Rectal smooth muscle tissue (tissue), 1 donor: ENCODE measurements at regions not wholly inside any gene's neighbourhood (a gene's known extent, or its start where the extent isn't known, plus 50 kb on each side); places are given as distances from the start of the nearest gene placed in this dataset.

Experiments used
- H3K27ac ChIP-seq: one replicate; pipeline ENCODE4 v1.7.0; 2013; ENCODE audit warnings: low read depth, low read length, inconsistent platforms
- H3K27me3 ChIP-seq: one replicate; pipeline ENCODE4 v1.7.0; 2013; ENCODE audit warnings: low read length; ENCODE audit not compliant: control insufficient read depth, insufficient read depth
- H3K36me3 ChIP-seq: one replicate; pipeline ENCODE4 v1.7.0; 2013; ENCODE audit warnings: low read length; ENCODE audit not compliant: control insufficient read depth, insufficient read depth
- H3K4me1 ChIP-seq: one replicate; pipeline ENCODE4 v1.7.0; 2013; ENCODE audit warnings: low read length; ENCODE audit not compliant: control insufficient read depth, insufficient read depth
- H3K4me3 ChIP-seq: one replicate; pipeline ENCODE4 v1.7.0; 2013; ENCODE audit warnings: low read length
- H3K9ac ChIP-seq: one replicate; pipeline ENCODE4 v1.7.0; 2013; ENCODE audit warnings: low read length

DNA sequence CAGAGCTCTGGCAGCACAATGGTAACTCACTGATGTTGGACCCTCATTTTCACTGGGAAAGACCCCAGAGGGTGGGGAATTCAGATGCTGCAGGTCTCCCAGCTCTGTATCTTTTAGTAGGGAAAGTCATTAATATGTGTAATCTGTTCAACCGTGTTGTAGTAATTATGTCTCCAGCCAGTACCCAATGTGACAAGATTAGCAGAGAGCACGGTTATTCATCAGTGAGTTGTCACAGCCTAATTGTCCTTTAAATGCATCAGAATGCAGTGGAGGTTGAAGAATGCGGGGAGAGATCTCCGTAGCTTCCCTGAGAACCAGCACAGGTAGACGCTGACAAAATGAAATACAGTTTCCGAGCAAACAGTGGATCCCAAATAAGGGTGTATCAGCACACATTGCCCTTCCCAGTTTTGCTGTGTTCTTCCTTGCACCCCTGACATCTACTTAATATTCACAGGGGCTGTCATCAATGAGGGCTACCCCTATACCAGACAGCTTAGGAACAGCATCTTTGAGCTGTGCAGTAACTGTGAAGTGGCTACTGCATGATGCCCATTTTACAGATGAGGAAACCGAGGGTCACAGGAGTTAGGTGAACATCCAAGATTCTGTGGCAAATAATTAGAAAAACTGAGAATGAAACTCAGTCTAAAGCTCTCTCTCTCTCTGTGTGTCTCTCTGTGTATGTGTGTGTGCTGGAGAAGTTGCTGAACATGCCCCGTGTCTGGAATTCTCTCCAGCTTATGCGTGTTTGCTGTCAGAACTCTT is 430.4 kb upstream of the HS6ST1 start:
- H3K4me1 ChIP-seq, result no peaks in the 10 kb centered on the region
- no peaks in the 10 kb centered on the region for H3K36me3 ChIP-seq
- no peak overlapping the region for H3K4me3 ChIP-seq

DNA sequence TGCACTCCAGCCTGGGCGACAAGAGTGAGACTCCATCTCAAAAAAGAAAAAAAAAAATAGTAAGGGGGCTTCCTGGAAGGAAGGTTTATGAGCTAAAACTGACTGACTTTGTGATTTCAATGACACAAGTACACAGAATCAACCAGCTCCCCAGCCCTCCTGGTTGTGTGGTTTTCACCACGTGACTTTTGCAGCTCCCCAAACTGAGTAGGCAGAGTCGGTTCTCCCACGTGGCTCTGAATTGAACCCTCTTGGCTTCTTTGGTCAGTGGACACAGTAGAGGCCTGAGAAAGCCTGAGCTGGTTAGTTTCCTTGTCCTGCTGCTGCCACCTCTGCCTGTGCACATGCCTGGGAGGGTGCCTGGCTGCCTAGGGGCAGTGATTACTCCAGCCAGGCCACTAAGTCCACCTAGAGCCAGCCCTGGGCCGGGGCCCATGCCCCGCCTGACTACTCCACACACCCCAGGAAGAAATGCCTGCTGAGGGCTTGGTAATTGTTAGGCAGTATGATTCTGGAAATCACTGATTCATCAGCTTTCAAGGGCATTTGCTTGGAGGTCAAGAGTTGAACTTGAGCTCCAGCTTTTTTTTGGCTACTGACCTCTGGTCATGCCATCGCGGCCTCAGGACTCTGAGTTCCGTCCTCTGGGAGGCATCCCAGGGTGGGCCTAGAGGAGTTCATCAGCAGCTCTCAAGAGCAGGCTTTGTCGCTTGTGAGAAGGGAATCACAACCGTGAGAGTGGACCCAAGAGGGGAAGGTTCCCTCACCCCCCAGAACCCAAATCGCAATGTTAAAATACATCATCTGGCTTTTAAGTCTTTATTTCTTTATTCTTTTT is 431.9 kb upstream of the HS6ST1 start:
- H3K4me1 ChIP-seq, result no peaks in the 10 kb centered on the region
- H3K4me3 ChIP-seq, result no peak overlapping the region
- H3K27ac ChIP-seq, result no peak overlapping the region
- H3K27me3 ChIP-seq, result no peaks in the 10 kb centered on the region
- no peak overlapping the region for H3K9ac ChIP-seq
- H3K36me3 ChIP-seq, result no peaks in the 10 kb centered on the region

More for the DNA sequence above, 430.4 kb upstream of the HS6ST1 start:
- H3K27me3 ChIP-seq, result no peaks in the 10 kb centered on the region
- H3K9ac ChIP-seq, result no peak overlapping the region
- no peak overlapping the region for H3K27ac ChIP-seq

DNA sequence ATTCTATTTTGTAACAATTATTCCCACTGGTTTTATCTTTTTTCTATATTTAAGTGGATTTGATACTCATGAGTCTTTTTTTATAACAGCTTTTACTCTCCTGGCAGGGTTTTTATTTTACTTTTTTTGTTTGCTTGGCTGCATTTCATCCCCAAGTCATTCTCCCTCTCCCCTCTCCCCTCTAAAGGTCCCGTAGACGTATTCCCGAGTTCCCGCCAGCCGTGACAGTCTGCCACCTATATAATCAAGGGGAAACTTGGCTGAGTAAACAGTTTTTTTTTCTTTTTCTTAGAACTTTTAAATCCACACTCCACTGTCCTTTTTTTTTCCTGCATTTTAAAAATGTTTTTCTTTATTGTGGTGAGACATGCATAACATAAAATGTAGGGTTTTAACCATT is 433.1 kb upstream of the HS6ST1 start:
- H3K27ac ChIP-seq, result no peak overlapping the region

DNA sequence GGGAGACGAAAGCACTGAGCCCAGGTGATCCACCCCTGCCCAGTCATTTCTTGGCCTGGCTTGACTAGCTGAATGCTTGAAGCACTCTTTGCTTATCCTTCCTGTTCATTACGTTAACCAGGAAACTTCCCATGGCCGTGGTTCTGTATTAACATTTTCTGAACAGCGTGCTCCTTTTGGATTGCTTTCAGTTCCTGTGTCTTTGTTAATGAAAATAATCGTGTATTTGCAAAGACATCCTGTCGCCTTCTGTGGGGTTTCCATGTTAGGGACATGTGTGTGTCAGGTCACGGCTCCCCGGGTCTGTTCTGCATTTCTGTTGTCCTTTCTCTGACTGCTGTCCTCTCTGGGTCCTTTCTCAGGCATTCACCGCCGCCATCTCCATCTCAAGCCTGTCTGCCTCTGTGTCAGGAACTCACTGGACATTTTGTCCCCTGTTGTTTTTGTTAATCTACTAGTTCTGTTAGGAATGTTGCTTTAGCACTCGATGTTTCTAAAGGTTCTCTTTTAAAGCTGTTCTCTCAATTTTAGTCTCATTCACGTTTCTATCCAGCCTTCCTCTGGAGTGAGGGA is 434.1 kb upstream of the HS6ST1 start:
- Histone ChIP-seq H3K36me3 (no peaks in the 10 kb centered on the region), H3K27ac (no peak overlapping the region), H3K4me1 (no peaks in the 10 kb centered on the region), H3K27me3 (no peaks in the 10 kb centered on the region), H3K4me3 (no peak overlapping the region), H3K9ac (no peak overlapping the region)

More for the DNA sequence above, 433.1 kb upstream of the HS6ST1 start:
- Histone ChIP-seq H3K4me1 (no peaks in the 10 kb centered on the region), H3K36me3 (no peaks in the 10 kb centered on the region), H3K9ac (no peak overlapping the region), H3K27me3 (no peaks in the 10 kb centered on the region), H3K4me3 (no peak overlapping the region)

DNA sequence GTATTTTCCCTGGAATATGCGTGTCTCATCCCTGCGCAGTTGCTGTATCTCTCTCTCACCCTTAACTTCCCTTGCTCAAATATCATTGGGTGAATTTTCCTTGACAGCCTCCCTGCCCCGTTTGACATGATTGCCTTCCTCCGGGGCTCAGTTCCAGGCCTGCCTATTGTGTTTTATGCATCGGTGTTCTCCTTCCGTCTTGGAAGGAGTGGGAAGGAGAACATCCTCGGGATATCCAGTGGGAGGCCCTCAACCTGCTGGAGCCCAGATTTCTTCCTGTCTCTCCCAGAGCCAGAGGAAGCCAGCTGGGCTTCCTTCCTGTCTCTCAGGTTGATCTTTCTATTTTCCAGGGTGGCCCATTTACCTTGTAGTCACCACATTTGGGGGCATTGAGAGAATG is 434.7 kb upstream of the HS6ST1 start:
- Histone ChIP-seq H3K27me3 (no peaks in the 10 kb centered on the region), H3K4me1 (no peaks in the 10 kb centered on the region), H3K4me3 (no peak overlapping the region), H3K27ac (no peak overlapping the region), H3K36me3 (no peaks in the 10 kb centered on the region), H3K9ac (no peak overlapping the region)

DNA sequence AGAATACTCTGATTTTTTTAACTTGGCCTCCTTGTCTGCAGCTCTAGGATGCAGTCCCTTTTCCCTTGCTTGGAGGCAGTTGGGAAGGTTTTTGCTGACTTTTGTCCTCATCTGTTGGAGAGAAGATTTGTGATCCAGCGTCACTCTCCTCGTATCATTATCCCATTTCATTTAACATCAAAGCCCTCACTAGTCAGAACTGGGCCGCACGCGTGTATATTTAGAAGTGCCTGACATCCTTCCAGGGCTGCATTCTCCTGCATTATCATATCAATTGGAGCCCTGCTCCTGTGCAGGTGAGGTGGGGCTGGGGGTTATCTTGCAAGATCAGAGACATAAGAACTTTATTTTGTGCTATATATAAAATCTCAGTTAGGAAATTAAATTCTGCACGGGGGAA is 435.1 kb upstream of the HS6ST1 start:
- Histone ChIP-seq H3K4me3 (no peak overlapping the region), H3K36me3 (no peaks in the 10 kb centered on the region), H3K27me3 (no peaks in the 10 kb centered on the region), H3K4me1 (no peaks in the 10 kb centered on the region), H3K9ac (no peak overlapping the region), H3K27ac (no peak overlapping the region)

DNA sequence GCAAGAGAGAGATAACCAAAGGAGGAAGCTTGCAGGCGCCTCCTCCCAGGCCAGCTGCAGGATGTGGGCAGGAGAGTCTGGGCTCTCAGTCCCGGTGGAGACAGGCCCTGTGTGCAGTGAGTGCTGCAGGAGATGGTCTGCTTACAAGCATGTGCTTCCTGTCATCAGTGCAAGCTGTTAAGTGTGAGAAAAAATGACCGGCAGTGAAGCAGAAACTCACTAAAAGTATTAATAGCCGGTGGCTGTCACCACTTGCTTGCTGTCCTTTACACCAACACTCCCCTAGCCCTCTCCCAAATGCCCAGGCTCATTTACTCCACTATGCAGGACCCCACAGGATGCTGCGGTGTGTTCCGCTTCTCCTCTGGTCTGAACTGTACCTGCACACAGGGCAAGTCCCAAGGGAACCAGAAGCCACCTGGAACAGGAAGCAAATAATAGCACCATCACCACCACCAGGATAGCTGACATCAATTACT is 435.6 kb upstream of the HS6ST1 start:
- H3K27ac ChIP-seq, result no peak overlapping the region
- H3K4me1 ChIP-seq, result no peaks in the 10 kb centered on the region
- H3K9ac ChIP-seq, result no peak overlapping the region
- no peaks in the 10 kb centered on the region for H3K36me3 ChIP-seq
- H3K4me3 ChIP-seq, result no peak overlapping the region
- no peaks in the 10 kb centered on the region for H3K27me3 ChIP-seq

DNA sequence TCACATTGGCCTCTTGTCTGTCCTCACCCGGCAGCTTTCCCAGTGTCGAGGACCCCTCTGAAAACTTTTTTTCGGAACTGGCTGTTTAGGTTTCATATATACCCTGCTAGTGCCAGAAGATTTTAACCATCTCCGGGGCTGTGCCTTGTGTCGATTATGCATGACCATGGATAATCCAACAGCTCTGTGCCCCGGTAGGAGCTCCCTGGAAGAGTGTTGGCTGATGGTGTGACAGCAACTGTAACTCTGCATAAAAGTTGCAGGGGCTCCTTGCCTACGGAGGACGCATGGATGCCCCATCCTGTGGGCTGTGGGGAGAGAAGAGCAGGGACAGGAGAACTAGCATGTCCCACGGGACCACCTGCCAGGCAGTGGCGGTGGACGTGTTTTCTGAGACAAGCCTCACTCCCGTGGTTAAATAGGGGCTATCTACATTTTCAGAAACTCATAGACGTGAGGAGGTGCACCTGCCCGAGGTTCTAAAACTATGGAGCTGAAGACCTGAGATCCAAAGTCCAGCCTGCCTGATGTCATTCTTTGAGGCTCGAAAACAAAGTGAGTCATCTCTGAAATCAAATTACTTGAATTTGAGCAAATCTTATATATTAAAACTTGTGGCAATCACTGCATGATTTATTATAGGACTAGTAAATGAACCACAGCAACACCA is 437.2 kb upstream of the HS6ST1 start:
- Histone ChIP-seq H3K9ac (no peak overlapping the region), H3K27me3 (no peaks in the 10 kb centered on the region), H3K36me3 (no peaks in the 10 kb centered on the region), H3K4me1 (no peaks in the 10 kb centered on the region), H3K27ac (no peak overlapping the region), H3K4me3 (no peak overlapping the region)

DNA sequence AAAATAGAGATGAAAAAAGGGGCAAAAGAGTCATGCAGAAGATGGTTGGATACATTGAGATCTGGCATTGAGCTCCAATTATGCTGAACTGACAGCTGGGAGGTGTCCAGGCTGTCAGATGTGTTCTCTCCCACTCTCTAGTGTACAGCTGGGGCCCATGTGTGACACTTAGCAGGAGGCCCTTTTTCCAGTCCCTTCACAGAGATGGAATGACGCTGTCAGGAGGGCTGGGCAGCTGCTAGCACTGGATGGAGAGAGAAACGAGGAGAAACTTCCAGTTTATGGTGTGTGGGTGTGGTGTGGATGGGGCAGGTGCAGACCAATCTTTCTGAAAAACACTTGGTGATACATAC is 437.7 kb upstream of the HS6ST1 start:
- no peak overlapping the region for H3K27ac ChIP-seq
- H3K36me3 ChIP-seq, result no peaks in the 10 kb centered on the region
- H3K9ac ChIP-seq, result no peak overlapping the region
- H3K4me3 ChIP-seq, result no peak overlapping the region
- H3K27me3 ChIP-seq, result no peaks in the 10 kb centered on the region
- H3K4me1 ChIP-seq, result no peaks in the 10 kb centered on the region

DNA sequence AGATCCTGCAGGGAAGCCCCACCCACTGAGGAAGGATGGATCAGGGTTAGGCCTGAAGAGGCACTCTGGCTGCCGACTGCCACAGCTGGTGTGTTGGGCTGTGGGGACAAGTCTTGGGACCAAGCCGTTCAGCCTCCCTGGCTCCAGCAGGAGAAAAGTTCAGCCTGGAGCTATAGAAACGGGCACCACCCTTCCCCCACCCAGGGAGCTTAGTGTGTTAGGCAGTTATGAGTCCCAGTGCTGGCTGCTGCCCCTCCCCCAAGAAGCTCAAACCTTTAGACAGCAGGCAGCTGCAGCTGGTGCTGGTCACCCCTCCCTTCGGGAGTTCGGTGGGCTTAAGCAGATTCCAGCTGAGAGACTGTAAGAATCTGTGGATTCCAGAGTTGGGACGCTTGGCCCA is 447.1 kb upstream of the HS6ST1 start:
- no peak overlapping the region for H3K9ac ChIP-seq
- H3K27ac ChIP-seq, result no peak overlapping the region
- H3K36me3 ChIP-seq, result no peaks in the 10 kb centered on the region
- no peaks in the 10 kb centered on the region for H3K27me3 ChIP-seq
- no peak overlapping the region for H3K4me3 ChIP-seq
- H3K4me1 ChIP-seq, result no peaks in the 10 kb centered on the region

DNA sequence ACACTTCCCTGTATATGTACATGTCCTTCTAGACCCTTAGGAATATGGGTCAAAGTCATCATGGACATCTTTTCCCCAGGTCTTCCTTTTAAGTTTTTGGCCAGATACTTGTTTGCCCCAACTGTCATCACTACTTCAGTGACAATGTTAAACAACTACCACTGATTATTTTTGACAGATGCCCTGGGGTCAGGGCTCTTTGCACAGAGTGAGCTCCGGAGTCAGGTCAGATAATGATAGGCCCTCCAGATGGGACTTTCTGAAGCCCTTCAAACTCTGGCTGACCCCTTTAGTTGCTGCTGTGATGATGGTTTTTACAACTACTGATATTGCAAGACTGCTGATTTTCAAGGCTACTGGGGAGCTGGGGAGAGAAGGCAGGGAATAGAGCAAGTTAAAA is 449.4 kb upstream of the HS6ST1 start:
- Histone ChIP-seq H3K36me3 (no peaks in the 10 kb centered on the region), H3K9ac (no peak overlapping the region), H3K4me1 (no peaks in the 10 kb centered on the region), H3K27me3 (no peaks in the 10 kb centered on the region), H3K4me3 (no peak overlapping the region), H3K27ac (no peak overlapping the region)

DNA sequence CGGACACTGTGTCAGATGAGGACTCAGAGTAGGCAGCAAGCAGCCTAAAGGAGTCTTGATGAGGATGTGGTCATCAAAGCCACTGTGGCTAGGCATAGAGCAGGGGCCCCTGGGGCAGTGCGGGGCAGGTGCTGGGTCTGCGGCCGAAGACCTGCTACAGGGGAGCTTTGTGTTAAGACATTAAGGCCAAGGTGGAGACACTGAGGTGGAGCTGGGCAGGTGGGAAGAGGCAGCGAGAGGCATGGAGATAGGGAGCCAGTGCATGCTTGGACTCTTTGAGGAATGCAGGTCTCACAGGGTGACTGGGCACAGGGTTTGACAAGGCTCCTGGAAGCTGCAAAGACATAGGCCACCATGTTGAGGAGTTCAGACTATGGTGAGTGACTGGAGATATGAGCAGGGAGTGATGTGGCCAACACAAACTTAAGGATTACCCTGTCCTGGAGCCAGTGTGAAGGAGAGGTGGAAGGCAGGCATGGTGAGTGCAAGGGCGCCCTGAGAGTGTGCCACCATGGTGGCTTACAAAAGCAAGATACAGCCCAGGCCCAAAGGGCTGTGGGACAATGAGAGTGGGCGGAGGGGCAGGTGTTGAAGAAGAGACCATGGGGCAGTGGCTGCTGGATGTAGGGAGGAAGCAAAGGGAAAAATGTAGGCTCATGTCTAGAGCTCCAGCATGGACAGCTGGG is 450.9 kb upstream of the HS6ST1 start:
- Histone ChIP-seq H3K27me3 (no peaks in the 10 kb centered on the region), H3K27ac (no peak overlapping the region), H3K4me3 (no peak overlapping the region), H3K36me3 (no peaks in the 10 kb centered on the region), H3K9ac (no peak overlapping the region), H3K4me1 (no peaks in the 10 kb centered on the region)
